BJ (cell line): ENCODE measurements at regions not wholly inside any gene's neighbourhood (a gene's known extent, or its start where the extent isn't known, plus 50 kb on each side); places are given as distances from the start of the nearest gene placed in this dataset.
"Not testable (repeated sequence)": the region's sequence is repeated elsewhere in the genome, so short reads cannot be mapped to it uniquely, and the experiment has no call there.

Source experiments
- CTCF ChIA-PET: fragments of 350-600 bp; formaldehyde crosslinking; extraction: SDS; loops from one replicate; lab custom pipeline; 2021; ENCODE audit warnings: antibody characterized with exemption, inconsistent platforms; lab: Yijun Ruan, JAX
- POLR2A ChIA-PET: fragments of 300-600 bp; sonication (Branson Sonifier 250); formaldehyde crosslinking; extraction: SDS; loops from one replicate; lab custom pipeline; 2021; ENCODE audit warnings: antibody characterized with exemption; lab: Charles Lee
- DNase-seq: peaks from one replicate; pipeline ENCODE4 v3.0.0-alpha.2; 2011; ENCODE audit warnings: low read depth
- H3K27me3 ChIP-seq: 2 replicates; pipeline ENCODE4 v1.6.0; 2011; ENCODE audit warnings: low read length; ENCODE audit not compliant: control insufficient read depth, insufficient read depth
- H3K36me3 ChIP-seq: 2 replicates; pipeline ENCODE4 v1.5.1; 2011; ENCODE audit warnings: low read length; ENCODE audit not compliant: control insufficient read depth, insufficient read depth
- H3K4me3 ChIP-seq: 2 replicates; pipeline ENCODE4 v1.5.1; 2011; ENCODE audit warnings: low read depth, mild to moderate bottlenecking, control low read depth, low read length
- CTCF ChIP-seq: IDR thresholded peaks from 2 replicates; pipeline ENCODE4 v1.5.1; 2011; ENCODE audit warnings: low read depth, mild to moderate bottlenecking, control low read depth, inconsistent platforms, low read length, moderate library complexity; ENCODE audit not compliant: insufficient read depth

DNA sequence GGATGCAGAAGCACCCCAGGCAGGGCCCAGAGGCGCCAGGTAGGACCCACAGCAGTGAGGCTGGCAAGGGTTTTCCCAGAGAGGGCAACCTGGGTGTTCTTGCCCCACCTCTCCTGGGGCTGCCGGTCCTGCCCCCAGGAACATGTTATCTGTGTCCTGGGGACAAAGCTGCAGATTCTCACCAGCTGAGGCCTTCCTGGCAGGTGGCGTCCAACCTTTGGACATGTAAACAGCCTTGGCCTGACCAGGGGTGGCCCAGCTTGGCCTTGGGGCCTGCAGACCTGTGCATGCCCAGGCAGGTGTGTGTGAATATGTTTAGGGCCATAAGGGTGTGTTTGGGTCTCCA lies 101.8 kb upstream of the LARP1 start:
- Histone ChIP-seq H3K4me3 (no peak overlapping the region), H3K36me3 (no peaks in the 10 kb centered on the region), H3K27me3 (no peaks in the 10 kb centered on the region)
- DNase-seq, result no peak
- TF ChIP-seq CTCF, result no peak
- ChIA-PET CTCF (interaction anchor here (1.0 kb wide), 1 partner anchor 158 kb away, joined by 3 read pairs; no protein-coding TSS in a partner anchor), POLR2A (no interaction called here)

- Histone ChIP-seq H3K36me3 (no peaks in the 10 kb centered on the region), H3K4me3 (no peak overlapping the region), H3K27me3 (no peaks in the 10 kb centered on the region)
- ChIA-PET POLR2A (no interaction called here), CTCF (interaction anchor here (1.0 kb wide), 1 partner anchor 158 kb away, joined by 3 read pairs; no protein-coding TSS in a partner anchor)
- DNase-seq, result no peak
- no peak for TF ChIP-seq CTCF
These were observed 102.3 kb upstream of the LARP1 start for GRCh38 chr5:154652746-154653417.

DNA sequence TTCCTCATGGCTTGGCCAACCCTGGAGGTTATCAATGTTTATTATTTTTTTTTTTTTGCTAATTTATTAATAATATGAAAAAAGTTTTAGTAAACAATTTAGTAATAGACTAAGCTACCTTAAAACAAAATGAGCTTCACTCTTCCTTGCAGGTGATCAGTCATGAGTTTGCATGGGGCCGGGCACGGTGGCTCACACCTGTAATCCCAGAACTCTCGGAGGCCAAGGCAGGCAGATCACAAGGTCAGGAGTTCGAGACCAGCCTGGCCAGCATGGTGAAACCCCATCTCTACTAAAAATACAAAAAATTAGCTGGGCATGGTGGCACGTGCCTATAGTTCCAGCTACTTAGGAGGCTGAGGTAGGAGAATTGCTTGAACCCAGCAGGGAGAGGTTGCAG lies 103.4 kb upstream of the LARP1 start:
- DNase-seq, H3K4me3 ChIP-seq, H3K36me3 ChIP-seq, POLR2A ChIA-PET, H3K27me3 ChIP-seq: not testable (repeated sequence)
- CTCF ChIA-PET, result interaction anchor here (1.0 to 2.4 kb wide), 3 partner anchors 16 to 171 kb away, joined by 8 to 9 read pairs (median 9); no protein-coding TSS in a partner anchor

DNA sequence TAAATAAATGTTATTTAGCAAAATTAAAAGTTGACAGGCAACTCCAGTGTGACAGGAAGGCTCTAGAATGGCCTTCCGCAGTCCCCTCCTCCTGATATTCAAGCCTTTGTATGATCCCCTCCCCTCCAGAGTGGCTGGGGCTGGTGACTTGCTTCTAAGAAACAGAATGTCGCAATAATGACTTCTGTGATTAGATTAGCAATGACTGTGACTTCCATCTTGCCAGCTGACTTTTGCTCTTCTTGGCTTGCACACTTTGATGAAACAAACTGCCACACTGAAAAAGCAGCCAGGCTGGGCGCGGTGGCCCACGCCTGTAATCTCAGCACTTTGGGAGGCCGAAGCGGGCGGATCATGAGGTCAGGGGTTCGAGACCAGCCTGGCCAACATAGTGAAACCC lies 106.5 kb upstream of the LARP1 start:
- CTCF ChIA-PET, result interaction anchor here (0.7 to 2.6 kb wide), 2 partner anchors 181 to 228 kb away, joined by 3 to 12 read pairs; no protein-coding TSS in a partner anchor
- POLR2A ChIA-PET, result no interaction called here

DNA sequence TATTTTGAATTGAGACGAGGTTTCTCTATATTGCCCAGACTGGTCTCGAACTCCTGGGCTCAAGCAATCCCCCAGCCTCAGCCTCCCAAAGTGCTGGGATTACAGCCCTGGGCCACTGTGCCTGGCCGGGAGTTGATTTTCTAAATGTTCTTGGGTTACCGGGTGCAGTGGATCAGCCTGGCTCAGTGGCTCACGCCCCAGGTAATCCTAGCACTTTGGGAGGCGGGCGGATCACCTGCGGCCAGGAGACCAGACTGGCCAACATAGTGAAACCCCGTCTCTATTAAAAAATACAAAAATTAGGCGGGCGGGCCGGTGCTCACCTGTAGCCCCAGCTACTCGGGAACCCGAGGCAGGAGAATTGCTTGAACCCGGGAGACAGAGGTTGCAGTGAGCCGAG lies 106.9 kb upstream of the LARP1 start:
- no peaks in the 10 kb centered on the region for H3K27me3 ChIP-seq

More for the DNA sequence above, 106.5 kb upstream of the LARP1 start:
- DNase-seq, result no peak
- Histone ChIP-seq H3K36me3 (no peaks in the 10 kb centered on the region), H3K27me3 (no peaks in the 10 kb centered on the region), H3K4me3 (no peak overlapping the region)
- TF ChIP-seq CTCF, result no peak

More for the DNA sequence above, 106.9 kb upstream of the LARP1 start:
- H3K4me3 ChIP-seq, result no peak overlapping the region
- ChIA-PET CTCF (interaction anchor here (1.2 to 2.6 kb wide), 2 partner anchors 11 to 180 kb away, joined by 3 to 12 read pairs; no protein-coding TSS in a partner anchor), POLR2A (no interaction called here)
- no peak for TF ChIP-seq CTCF
- DNase-seq, result no peak
- H3K36me3 ChIP-seq, result no peaks in the 10 kb centered on the region
